Lower leg skin (tissue), 3 donors: ENCODE measurements at regions not wholly inside any gene's neighbourhood (a gene's known extent, or its start where the extent isn't known, plus 50 kb on each side); places are given as distances from the start of the nearest gene placed in this dataset.

Experiments
- CTCF ChIP-seq, 3 donors: fragments of 450-650 bp; IDR thresholded peaks; one replicate each; pipeline ENCODE4 v1.5.1; 2016; ENCODE audit warnings: antibody characterized with exemption in 3 of 3, mild to moderate bottlenecking in 3 of 3, moderate library complexity in 2 of 3
- POLR2A ChIP-seq, 2 donors: fragments of 450-650 bp; IDR thresholded peaks; one replicate each; pipeline ENCODE4 v1.6.1; 2016 to 2017; ENCODE audit warnings: antibody characterized with exemption in 2 of 2, mild to moderate bottlenecking in 1 of 2, moderate library complexity in 1 of 2

GRCh38 chr13:87322386-87322785, 348.8 kb upstream of the SLITRK5 start:
- TF ChIP-seq CTCF (IDR thresholded peaks at IDR 0.05), result no peak
- no peak for TF ChIP-seq POLR2A (IDR thresholded peaks at IDR 0.05)
